A549 (cell line): ENCODE measurements at regions not wholly inside any gene's neighbourhood (a gene's known extent, or its start where the extent isn't known, plus 50 kb on each side); places are given as distances from the start of the nearest gene placed in this dataset.

Source experiments
- ATAC-seq, 2 experiments: fragments of 200-7000 bp in 1 of 2; fragments of >200 bp in 1 of 2; cut with Nextera tagmentation in 1 of 2; cut with Tn5 transposase in 1 of 2; 3 replicates each; pipeline versions ENCODE4 v1.8.0 to v1.9.1; 2018 to 2020; ENCODE audit warnings: mild to moderate bottlenecking in 1 of 2, moderate library complexity in 1 of 2
- CTCF ChIA-PET: fragments of 300-600 bp; sonication (Branson Sonifier 250); formaldehyde crosslinking; extraction: SDS; loops from one replicate; lab custom pipeline; 2021; ENCODE audit warnings: antibody characterized with exemption, inconsistent platforms; lab: Yijun Ruan, JAX
- POLR2A ChIA-PET: fragments of 350-600 bp; formaldehyde crosslinking; extraction: SDS; loops from one replicate; lab custom pipeline; 2021; ENCODE audit warnings: antibody characterized with exemption, inconsistent platforms; lab: Yijun Ruan, JAX
- DNase-seq, 2 experiments: peaks; one replicate each; pipeline versions ENCODE4 v3.0.0 to v3.0.0-alpha.2; 2011 to 2016; ENCODE audit warnings: low read depth in 1 of 2, low spot score in 1 of 2
- FAIRE-seq: peaks from 2 replicates; lab custom pipeline; 2011; peaks lifted over from hg19 to GRCh38; lab: Jason Lieb, UNC
- H3K27ac ChIP-seq, 2 experiments: fragments of >200 bp; sonication (Bioruptor Twin); formaldehyde crosslinking; 3 replicates each; pipeline ENCODE4 v1.5.1; 2016 to 2017
- H3K4me1 ChIP-seq: fragments of >200 bp; sonication (Bioruptor Twin); formaldehyde crosslinking; 3 replicates; pipeline ENCODE4 v1.6.1; 2016
- H3K4me2 ChIP-seq: fragments of >200 bp; sonication (Bioruptor Twin); formaldehyde crosslinking; 3 replicates; pipeline ENCODE4 v1.6.1; 2016
- H3K4me3 ChIP-seq: fragments of >200 bp; sonication (Bioruptor Twin); formaldehyde crosslinking; 3 replicates; pipeline ENCODE4 v1.5.1; 2016
- H3K9me3 ChIP-seq: fragments of >200 bp; sonication (Bioruptor Twin); formaldehyde crosslinking; 3 replicates; pipeline ENCODE4 v1.6.1; 2016
- BHLHE40 ChIP-seq: IDR thresholded peaks from 2 replicates; pipeline ENCODE4 v1.6.1; 2012; ENCODE audit warnings: low read depth, low read length, inconsistent platforms
- CBX2 ChIP-seq: fragments of 200-600 bp; sonication (generic); IDR thresholded peaks from 2 replicates; pipeline ENCODE4 v1.6.1; 2016; ENCODE audit warnings: low read depth, mild to moderate bottlenecking, borderline replicate concordance
- CHD2 ChIP-seq: fragments of 150-350 bp; IDR thresholded peaks from 2 replicates; pipeline ENCODE4 v1.6.1; 2014; ENCODE audit warnings: low read length; ENCODE audit not compliant: partially characterized antibody
- EHMT2 ChIP-seq: fragments of 200-600 bp; sonication (generic); IDR thresholded peaks from 2 replicates; pipeline ENCODE4 v1.6.1; 2016; ENCODE audit warnings: antibody characterized with exemption, low read depth, mild to moderate bottlenecking, moderate library complexity
- FOXS1 ChIP-seq: fragments of 250-450 bp; sonication (Bioruptor Pico); IDR thresholded peaks from 2 replicates; pipeline ENCODE4 v1.5.0; 2020; ENCODE audit warnings: mild to moderate bottlenecking, moderate library complexity
- JUN ChIP-seq, 2 experiments: fragments of >200 bp; sonication (Bioruptor Twin); formaldehyde crosslinking; IDR thresholded peaks; 2 replicates in 1 of 2; 3 replicates in 1 of 2; pipeline ENCODE4 v1.6.1; 2016 to 2017
- KDM1A ChIP-seq: fragments of 200-600 bp; sonication (generic); IDR thresholded peaks from 2 replicates; pipeline ENCODE4 v1.6.1; 2016; ENCODE audit warnings: low read depth, mild to moderate bottlenecking
- MAFK ChIP-seq: fragments of 450-650 bp; IDR thresholded peaks from 2 replicates; pipeline ENCODE4 v1.6.1; 2014; ENCODE audit not compliant: partially characterized antibody
- NFE2L2 ChIP-seq: fragments of 150-350 bp; conservative IDR thresholded peaks from 2 replicates; pipeline ENCODE4 v1.6.1; 2014; ENCODE audit warnings: low read length
- RAD21 ChIP-seq, 2 experiments: fragments of >200 bp in 1 of 2; sonication (Bioruptor Twin) in 1 of 2; formaldehyde crosslinking in 1 of 2; IDR thresholded peaks in 1 of 2; conservative IDR thresholded peaks in 1 of 2; 2 replicates in 1 of 2; 3 replicates in 1 of 2; pipeline ENCODE4 v1.6.1; 2012 to 2018; ENCODE audit warnings: inconsistent platforms in 1 of 2
- ZC3H11A ChIP-seq: fragments of 450-650 bp; IDR thresholded peaks from 2 replicates; pipeline ENCODE4 v1.6.1; 2014; ENCODE audit warnings: antibody characterized with exemption, mild to moderate bottlenecking
- ZNF302 ChIP-seq: fragments of 250-450 bp; sonication (Bioruptor Pico); IDR thresholded peaks from 2 replicates; pipeline ENCODE4 v1.9.0; 2021; ENCODE audit warnings: inconsistent platforms, mild to moderate bottlenecking, moderate library complexity
- WGBS: methylation state at CpG from one replicate; pipeline ENCODE4 v1.1.6; 2017; ENCODE audit errors: missing lambda C conversion rate; 5-methylcytosine and 5-hydroxymethylcytosine counted together
- TF ChIP-seq, protein P1 (sequence below): fragments of 450-650 bp; IDR thresholded peaks from 2 replicates; pipeline ENCODE4 v1.6.1; 2014; ENCODE audit warnings: antibody characterized with exemption
- TF ChIP-seq, protein P2 (sequence below): IDR thresholded peaks from 2 replicates; pipeline ENCODE4 v1.6.1; 2012
- TF ChIP-seq, protein P3 (sequence below): fragments of 200-600 bp; sonication (generic); IDR thresholded peaks from 2 replicates; pipeline ENCODE4 v1.6.1; 2016; ENCODE audit warnings: antibody characterized with exemption, mild to moderate bottlenecking, moderate library complexity

DNA sequence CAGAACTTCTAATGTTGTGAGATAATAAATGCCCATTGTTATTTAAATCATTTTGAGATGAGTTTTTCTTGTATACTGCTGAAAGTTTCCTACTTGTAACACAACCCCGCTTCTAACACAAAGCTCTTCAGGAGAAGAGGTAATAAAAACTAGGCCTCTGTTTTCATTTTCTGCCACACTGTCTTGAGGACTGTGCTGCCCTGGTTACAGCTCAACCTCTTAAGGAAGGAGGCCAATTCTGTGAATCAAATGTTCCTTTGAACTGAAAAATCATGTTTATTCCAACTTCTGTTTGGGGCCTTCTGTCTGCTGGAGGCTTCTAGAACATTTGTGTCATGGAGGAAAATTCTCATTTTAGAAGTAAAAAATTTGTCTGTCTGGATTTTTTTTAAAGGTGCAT is 100.3 kb downstream of the LRIG3 start:
- no peak overlapping the region for H3K4me3 ChIP-seq
- ATAC-seq (no peak), DNase-seq (no peak), FAIRE-seq (no peak)
- no peaks in the 10 kb centered on the region for H3K9me3 ChIP-seq
- H3K27ac ChIP-seq, result no peak overlapping the region
- TF ChIP-seq CBX2, result no peak
- no peak for TF ChIP-seq CHD2
- TF ChIP-seq JUN (IDR thresholded peaks at IDR 0.05), result no peak
- TF ChIP-seq, protein P1, sequence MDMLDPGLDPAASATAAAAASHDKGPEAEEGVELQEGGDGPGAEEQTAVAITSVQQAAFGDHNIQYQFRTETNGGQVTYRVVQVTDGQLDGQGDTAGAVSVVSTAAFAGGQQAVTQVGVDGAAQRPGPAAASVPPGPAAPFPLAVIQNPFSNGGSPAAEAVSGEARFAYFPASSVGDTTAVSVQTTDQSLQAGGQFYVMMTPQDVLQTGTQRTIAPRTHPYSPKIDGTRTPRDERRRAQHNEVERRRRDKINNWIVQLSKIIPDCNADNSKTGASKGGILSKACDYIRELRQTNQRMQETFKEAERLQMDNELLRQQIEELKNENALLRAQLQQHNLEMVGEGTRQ, result no peak
- no peak for TF ChIP-seq BHLHE40
- no peak for TF ChIP-seq EHMT2
- no peak for TF ChIP-seq KDM1A
- TF ChIP-seq ZC3H11A, result no peak
- TF ChIP-seq MAFK, result no peak
- TF ChIP-seq, protein P2, sequence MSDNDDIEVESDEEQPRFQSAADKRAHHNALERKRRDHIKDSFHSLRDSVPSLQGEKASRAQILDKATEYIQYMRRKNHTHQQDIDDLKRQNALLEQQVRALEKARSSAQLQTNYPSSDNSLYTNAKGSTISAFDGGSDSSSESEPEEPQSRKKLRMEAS, result no peak
- TF ChIP-seq RAD21 (conservative IDR thresholded peaks at IDR 0.05 in 1 of 2, IDR thresholded peaks at IDR 0.05 in 1 of 2), result no peak
- no peak for TF ChIP-seq NFE2L2
- TF ChIP-seq ZNF302 (CRISPR knock-in tag), result no peak
- TF ChIP-seq FOXS1, result no peak
- TF ChIP-seq, protein P3, sequence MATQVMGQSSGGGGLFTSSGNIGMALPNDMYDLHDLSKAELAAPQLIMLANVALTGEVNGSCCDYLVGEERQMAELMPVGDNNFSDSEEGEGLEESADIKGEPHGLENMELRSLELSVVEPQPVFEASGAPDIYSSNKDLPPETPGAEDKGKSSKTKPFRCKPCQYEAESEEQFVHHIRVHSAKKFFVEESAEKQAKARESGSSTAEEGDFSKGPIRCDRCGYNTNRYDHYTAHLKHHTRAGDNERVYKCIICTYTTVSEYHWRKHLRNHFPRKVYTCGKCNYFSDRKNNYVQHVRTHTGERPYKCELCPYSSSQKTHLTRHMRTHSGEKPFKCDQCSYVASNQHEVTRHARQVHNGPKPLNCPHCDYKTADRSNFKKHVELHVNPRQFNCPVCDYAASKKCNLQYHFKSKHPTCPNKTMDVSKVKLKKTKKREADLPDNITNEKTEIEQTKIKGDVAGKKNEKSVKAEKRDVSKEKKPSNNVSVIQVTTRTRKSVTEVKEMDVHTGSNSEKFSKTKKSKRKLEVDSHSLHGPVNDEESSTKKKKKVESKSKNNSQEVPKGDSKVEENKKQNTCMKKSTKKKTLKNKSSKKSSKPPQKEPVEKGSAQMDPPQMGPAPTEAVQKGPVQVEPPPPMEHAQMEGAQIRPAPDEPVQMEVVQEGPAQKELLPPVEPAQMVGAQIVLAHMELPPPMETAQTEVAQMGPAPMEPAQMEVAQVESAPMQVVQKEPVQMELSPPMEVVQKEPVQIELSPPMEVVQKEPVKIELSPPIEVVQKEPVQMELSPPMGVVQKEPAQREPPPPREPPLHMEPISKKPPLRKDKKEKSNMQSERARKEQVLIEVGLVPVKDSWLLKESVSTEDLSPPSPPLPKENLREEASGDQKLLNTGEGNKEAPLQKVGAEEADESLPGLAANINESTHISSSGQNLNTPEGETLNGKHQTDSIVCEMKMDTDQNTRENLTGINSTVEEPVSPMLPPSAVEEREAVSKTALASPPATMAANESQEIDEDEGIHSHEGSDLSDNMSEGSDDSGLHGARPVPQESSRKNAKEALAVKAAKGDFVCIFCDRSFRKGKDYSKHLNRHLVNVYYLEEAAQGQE, result no peak
- ChIA-PET CTCF (interaction anchor here (0.9 kb wide), 1 partner anchor 266 kb away, joined by 3 read pairs; no protein-coding TSS in a partner anchor), POLR2A (no interaction called here)
- 82% methylated on average over 1 of the region's 1 CpG for WGBS
- H3K4me1 ChIP-seq, result no peaks in the 10 kb centered on the region
- no peak overlapping the region for H3K4me2 ChIP-seq
